ENCODE measurements at regions not wholly inside any gene's neighbourhood (a gene's known extent, or its start where the extent isn't known, plus 50 kb on each side); places are given as distances from the start of the nearest gene placed in this dataset.
"Not testable (repeated sequence)": the region's sequence is repeated elsewhere in the genome, so short reads cannot be mapped to it uniquely, and the experiment has no call there.

DNA sequence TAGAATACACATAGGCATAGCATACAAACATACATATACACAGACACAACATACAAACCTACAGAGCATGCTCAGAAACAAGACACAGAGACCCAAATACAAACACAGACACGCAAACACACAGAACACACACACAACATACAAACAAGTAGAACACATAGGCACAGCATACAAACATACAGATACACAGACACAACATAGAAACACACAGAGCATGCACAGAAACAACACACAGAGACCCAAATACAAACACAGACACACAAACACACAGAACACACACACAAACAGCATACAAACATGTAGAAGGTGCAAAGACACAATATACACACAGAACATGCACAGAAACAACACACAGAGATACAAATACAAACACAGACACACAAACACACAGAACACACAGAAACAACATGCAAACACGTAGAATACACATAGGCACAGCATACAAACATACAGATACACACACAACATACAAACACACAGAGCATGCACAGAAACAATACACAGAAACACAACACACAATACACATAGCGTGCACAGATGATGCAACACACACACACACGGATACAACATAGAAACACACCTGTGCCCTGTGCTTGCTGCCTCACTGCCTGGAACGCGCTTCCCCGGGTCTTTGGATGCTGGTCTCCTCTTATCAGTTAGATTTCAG, 469.0 kb upstream of the CDH4 start:
- H3K9me3 ChIP-seq (ENCODE audit: control insufficient read depth in 2 of 2, insufficient read depth in 1 of 2, low read length in 1 of 2): peaks cover 0 to 2% of the 10 kb centered on the region in 2 donors
- DNase-seq (ENCODE audit: low read depth in 6 of 9, low spot score in 9 of 9): no peak
- no peaks in the 10 kb centered on the region for H3K36me3 ChIP-seq (ENCODE audit: control insufficient read depth in 2 of 2, insufficient read depth in 2 of 2, low read length in 1 of 2)
- WGBS: 83% methylated on average over 7 of the region's 7 CpGs
- H3K4me3 ChIP-seq (ENCODE audit: low read length in 2 of 2): no peak overlapping the region
- no peak overlapping the region for H3K27ac ChIP-seq (ENCODE audit: low read depth in 1 of 2, low read length in 1 of 2)
- H3K4me1 ChIP-seq (ENCODE audit: control insufficient read depth in 2 of 2, insufficient read depth in 2 of 2, low read length in 2 of 2): no peaks in the 10 kb centered on the region
- H3K27me3 ChIP-seq (ENCODE audit: control insufficient read depth in 2 of 2, insufficient read depth in 1 of 2, low read length in 1 of 2): no peaks in the 10 kb centered on the region

DNA sequence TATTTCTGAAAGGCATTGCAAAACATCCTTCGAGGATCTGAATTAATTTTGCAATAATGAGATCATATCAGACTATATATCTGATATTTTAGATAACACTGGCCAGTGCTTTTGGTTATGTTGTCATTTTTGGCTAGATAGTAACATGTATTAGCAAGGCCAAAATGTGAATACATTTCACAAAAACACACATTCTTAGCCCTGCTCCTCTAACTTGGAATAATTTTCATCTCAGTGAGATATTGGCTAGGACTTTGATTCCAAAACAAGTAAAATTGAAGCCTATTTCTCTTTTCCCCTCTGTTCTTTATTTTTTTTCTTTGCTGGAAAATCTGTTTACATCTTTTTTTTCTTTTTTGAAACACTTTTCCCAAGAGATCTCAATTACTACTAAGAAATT, 466.8 kb upstream of the CDH4 start:
- Histone ChIP-seq H3K27me3 (ENCODE audit: control insufficient read depth in 2 of 2, insufficient read depth in 1 of 2, low read length in 1 of 2) (no peaks in the 10 kb centered on the region), H3K4me1 (ENCODE audit: control insufficient read depth in 2 of 2, insufficient read depth in 2 of 2, low read length in 2 of 2) (no peaks in the 10 kb centered on the region), H3K27ac (ENCODE audit: low read depth in 1 of 2, low read length in 1 of 2) (no peak overlapping the region), H3K9me3 (ENCODE audit: control insufficient read depth in 2 of 2, insufficient read depth in 1 of 2, low read length in 1 of 2) (no peaks in the 10 kb centered on the region), H3K36me3 (ENCODE audit: control insufficient read depth in 2 of 2, insufficient read depth in 2 of 2, low read length in 1 of 2) (no peaks in the 10 kb centered on the region), H3K4me3 (ENCODE audit: low read length in 2 of 2) (no peak overlapping the region)
- no peak for DNase-seq (ENCODE audit: low read depth in 6 of 9, low spot score in 9 of 9)
- 84% methylated on average over 1 of the region's 1 CpG for WGBS

DNA sequence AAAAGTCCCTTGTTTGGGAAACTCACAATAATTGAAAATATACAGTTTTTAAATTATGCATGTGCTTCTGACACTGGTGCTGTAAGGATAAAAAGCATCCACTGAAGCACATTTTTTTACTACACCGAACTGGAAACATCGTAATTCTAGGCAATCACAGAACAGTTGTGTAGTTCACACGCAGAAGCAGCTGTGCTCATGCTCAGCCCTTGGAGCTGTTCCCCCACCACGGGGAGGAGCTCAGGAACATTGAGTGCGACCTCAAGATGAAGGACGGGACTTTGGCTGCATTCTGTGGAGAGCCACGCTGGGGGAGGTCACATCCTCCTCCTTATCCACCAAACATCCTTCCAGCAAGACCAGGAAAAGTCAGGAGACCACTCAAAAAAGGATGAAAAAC, 466.3 kb upstream of the CDH4 start:
- Histone ChIP-seq H3K9me3 (ENCODE audit: control insufficient read depth in 2 of 2, insufficient read depth in 1 of 2, low read length in 1 of 2) (no peaks in the 10 kb centered on the region), H3K4me1 (ENCODE audit: control insufficient read depth in 2 of 2, insufficient read depth in 2 of 2, low read length in 2 of 2) (no peaks in the 10 kb centered on the region), H3K4me3 (ENCODE audit: low read length in 2 of 2) (no peak overlapping the region), H3K27me3 (ENCODE audit: control insufficient read depth in 2 of 2, insufficient read depth in 1 of 2, low read length in 1 of 2) (no peaks in the 10 kb centered on the region), H3K36me3 (ENCODE audit: control insufficient read depth in 2 of 2, insufficient read depth in 2 of 2, low read length in 1 of 2) (no peaks in the 10 kb centered on the region), H3K27ac (ENCODE audit: low read depth in 1 of 2, low read length in 1 of 2) (no peak overlapping the region)
- WGBS: 58% methylated on average over 7 of the region's 7 CpGs
- no peak for DNase-seq (ENCODE audit: low read depth in 6 of 9, low spot score in 9 of 9)

DNA sequence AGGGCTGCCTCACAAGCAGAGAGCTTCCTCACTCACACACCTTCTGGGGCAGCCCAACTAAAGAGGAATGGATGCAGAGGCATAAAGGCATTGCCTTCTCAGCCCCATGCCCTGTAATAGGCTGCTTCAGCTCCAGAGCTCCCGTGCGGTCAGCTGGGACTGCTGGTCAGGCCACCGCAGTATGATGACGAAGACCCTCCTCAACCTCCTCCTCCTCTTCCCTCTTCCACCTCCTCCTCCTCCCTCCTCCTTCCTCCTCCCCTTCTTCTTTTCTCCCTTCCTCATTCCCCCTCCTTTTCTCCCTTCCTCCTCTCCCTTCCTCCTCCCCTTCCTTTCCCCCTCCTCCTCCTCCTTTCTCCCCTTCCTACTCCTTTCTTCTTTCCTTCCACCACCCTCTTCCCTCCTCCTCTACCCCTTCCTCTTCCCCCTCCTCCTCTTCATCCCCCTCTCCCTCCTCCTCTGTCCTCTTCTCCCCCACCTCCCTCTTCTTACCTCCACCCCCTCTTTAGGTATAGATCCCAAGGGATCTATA, 465.3 kb upstream of the CDH4 start:
- no peak overlapping the region for H3K27ac ChIP-seq (ENCODE audit: low read depth in 1 of 2, low read length in 1 of 2)
- DNase-seq (ENCODE audit: low read depth in 6 of 9, low spot score in 9 of 9): no peak
- no peak overlapping the region for H3K4me3 ChIP-seq (ENCODE audit: low read length in 2 of 2)
- H3K4me1 ChIP-seq (ENCODE audit: control insufficient read depth in 2 of 2, insufficient read depth in 2 of 2, low read length in 2 of 2): no peaks in the 10 kb centered on the region
- H3K27me3 ChIP-seq (ENCODE audit: control insufficient read depth in 2 of 2, insufficient read depth in 1 of 2, low read length in 1 of 2): no peaks in the 10 kb centered on the region
- H3K9me3 ChIP-seq (ENCODE audit: control insufficient read depth in 2 of 2, insufficient read depth in 1 of 2, low read length in 1 of 2): no peaks in the 10 kb centered on the region
- no peaks in the 10 kb centered on the region for H3K36me3 ChIP-seq (ENCODE audit: control insufficient read depth in 2 of 2, insufficient read depth in 2 of 2, low read length in 1 of 2)
- WGBS: 65% methylated on average over 4 of the region's 4 CpGs

DNA sequence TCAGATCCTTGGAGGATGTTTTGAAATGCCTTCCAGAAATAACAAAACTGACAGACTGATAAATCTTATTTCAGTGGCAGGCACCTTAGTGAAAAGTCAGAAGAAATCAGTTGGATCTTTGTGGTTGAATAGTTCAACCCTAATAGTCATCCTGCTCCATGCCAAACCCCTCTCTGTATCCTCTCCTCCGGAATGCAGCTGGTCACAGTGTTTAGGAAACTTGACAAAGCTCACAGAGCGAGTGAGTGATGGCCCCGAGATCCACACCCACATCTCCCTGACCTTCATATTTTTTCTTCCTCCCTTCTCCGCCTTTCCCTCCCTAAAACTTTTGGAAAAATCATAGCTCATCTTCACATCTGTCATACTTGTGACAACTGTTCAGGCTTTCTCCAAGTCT, 464.8 kb upstream of the CDH4 start:
- H3K27me3 ChIP-seq (ENCODE audit: control insufficient read depth in 2 of 2, insufficient read depth in 1 of 2, low read length in 1 of 2): no peaks in the 10 kb centered on the region
- no peaks in the 10 kb centered on the region for H3K4me1 ChIP-seq (ENCODE audit: control insufficient read depth in 2 of 2, insufficient read depth in 2 of 2, low read length in 2 of 2)
- no peaks in the 10 kb centered on the region for H3K36me3 ChIP-seq (ENCODE audit: control insufficient read depth in 2 of 2, insufficient read depth in 2 of 2, low read length in 1 of 2)
- no peaks in the 10 kb centered on the region for H3K9me3 ChIP-seq (ENCODE audit: control insufficient read depth in 2 of 2, insufficient read depth in 1 of 2, low read length in 1 of 2)
- H3K4me3 ChIP-seq (ENCODE audit: low read length in 2 of 2): no peak overlapping the region
- 62% methylated on average over 4 of the region's 4 CpGs for WGBS
- no peak for DNase-seq (ENCODE audit: low read depth in 6 of 9, low spot score in 9 of 9)
- no peak overlapping the region for H3K27ac ChIP-seq (ENCODE audit: low read depth in 1 of 2, low read length in 1 of 2)

DNA sequence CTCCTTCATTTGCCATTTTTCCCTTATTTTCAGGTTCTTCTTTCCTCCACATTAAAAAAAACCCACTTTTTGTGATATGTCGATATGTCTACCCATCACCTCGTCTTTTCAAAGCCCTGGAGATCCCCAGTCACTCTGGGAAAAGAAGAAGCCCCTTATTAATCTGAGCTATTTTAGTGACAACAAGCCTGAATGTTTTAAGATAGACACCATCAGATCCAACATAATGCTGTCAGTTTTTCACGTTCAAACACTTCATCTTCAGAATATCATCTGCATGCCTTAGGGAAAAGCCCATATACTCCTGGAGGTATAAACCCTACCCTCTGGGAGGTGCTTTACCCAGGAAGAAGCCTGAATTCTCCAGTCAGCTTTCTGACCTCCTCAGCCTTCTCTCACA, 464.0 kb upstream of the CDH4 start:
- no peak overlapping the region for H3K27ac ChIP-seq (ENCODE audit: low read depth in 1 of 2, low read length in 1 of 2)

DNA sequence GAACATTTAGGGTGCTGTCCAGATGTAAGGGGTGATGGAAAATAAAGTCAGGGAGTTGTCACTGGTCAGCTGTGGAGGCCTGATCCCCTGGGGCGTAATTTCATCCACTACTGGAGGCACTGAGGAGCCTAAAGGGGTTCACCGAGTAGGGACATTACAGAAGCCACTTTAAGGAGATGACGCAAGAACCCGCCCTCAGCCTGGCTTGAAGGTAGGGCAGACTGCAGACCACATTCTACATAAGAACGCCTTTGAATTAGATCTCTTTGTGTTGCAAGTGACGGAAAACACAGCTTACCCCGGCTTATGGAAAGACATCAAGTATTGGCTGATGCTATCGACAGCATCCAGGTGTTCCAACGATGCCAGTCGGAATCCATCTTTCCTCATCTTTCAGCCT, 462.7 kb upstream of the CDH4 start:
- no peaks in the 10 kb centered on the region for H3K4me1 ChIP-seq (ENCODE audit: control insufficient read depth in 2 of 2, insufficient read depth in 2 of 2, low read length in 2 of 2)
- 95% methylated on average over 10 of the region's 10 CpGs for WGBS
- DNase-seq (ENCODE audit: low read depth in 6 of 9, low spot score in 9 of 9): no peak
- H3K9me3 ChIP-seq (ENCODE audit: control insufficient read depth in 2 of 2, insufficient read depth in 1 of 2, low read length in 1 of 2): no peaks in the 10 kb centered on the region
- no peak overlapping the region for H3K27ac ChIP-seq (ENCODE audit: low read depth in 1 of 2, low read length in 1 of 2)
- H3K4me3 ChIP-seq (ENCODE audit: low read length in 2 of 2): no peak overlapping the region
- no peaks in the 10 kb centered on the region for H3K27me3 ChIP-seq (ENCODE audit: control insufficient read depth in 2 of 2, insufficient read depth in 1 of 2, low read length in 1 of 2)
- no peaks in the 10 kb centered on the region for H3K36me3 ChIP-seq (ENCODE audit: control insufficient read depth in 2 of 2, insufficient read depth in 2 of 2, low read length in 1 of 2)

More for the DNA sequence above, 464.0 kb upstream of the CDH4 start:
- H3K27me3 ChIP-seq (ENCODE audit: control insufficient read depth in 2 of 2, insufficient read depth in 1 of 2, low read length in 1 of 2): no peaks in the 10 kb centered on the region
- 87% methylated on average over 3 of the region's 3 CpGs for WGBS
- no peaks in the 10 kb centered on the region for H3K9me3 ChIP-seq (ENCODE audit: control insufficient read depth in 2 of 2, insufficient read depth in 1 of 2, low read length in 1 of 2)
- DNase-seq (ENCODE audit: low read depth in 6 of 9, low spot score in 9 of 9): no peak
- H3K4me1 ChIP-seq (ENCODE audit: control insufficient read depth in 2 of 2, insufficient read depth in 2 of 2, low read length in 2 of 2): no peaks in the 10 kb centered on the region
- H3K36me3 ChIP-seq (ENCODE audit: control insufficient read depth in 2 of 2, insufficient read depth in 2 of 2, low read length in 1 of 2): no peaks in the 10 kb centered on the region
- H3K4me3 ChIP-seq (ENCODE audit: low read length in 2 of 2): no peak overlapping the region

DNA sequence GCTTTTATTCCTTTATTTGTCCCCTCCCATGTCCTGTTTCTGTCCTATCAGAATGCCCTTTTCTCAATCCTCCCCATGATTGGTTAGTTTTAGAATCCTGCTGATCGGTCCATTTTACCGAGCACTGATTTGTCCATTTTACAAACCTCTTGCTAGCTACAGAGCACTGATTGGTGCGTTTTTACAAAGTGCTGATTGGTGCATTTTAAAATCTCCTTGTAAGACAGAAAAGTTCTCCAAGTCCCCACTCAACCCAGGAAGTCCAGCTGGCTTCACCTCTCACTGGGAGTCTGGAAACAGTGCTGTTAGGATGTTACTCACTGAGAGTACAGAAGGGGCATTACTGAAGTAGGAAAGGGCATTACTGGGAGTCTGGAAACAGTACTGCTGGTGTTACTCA, 461.7 kb upstream of the CDH4 start:
- not testable (repeated sequence) for H3K9me3 ChIP-seq (ENCODE audit: control insufficient read depth in 2 of 2, insufficient read depth in 1 of 2, low read length in 1 of 2); H3K4me3 ChIP-seq (ENCODE audit: low read length in 2 of 2); H3K27me3 ChIP-seq (ENCODE audit: control insufficient read depth in 2 of 2, insufficient read depth in 1 of 2, low read length in 1 of 2); H3K27ac ChIP-seq (ENCODE audit: low read depth in 1 of 2, low read length in 1 of 2); H3K36me3 ChIP-seq (ENCODE audit: control insufficient read depth in 2 of 2, insufficient read depth in 2 of 2, low read length in 1 of 2); H3K4me1 ChIP-seq (ENCODE audit: control insufficient read depth in 2 of 2, insufficient read depth in 2 of 2, low read length in 2 of 2); DNase-seq (ENCODE audit: low read depth in 6 of 9, low spot score in 9 of 9)
- WGBS: 95% methylated on average over 3 of the region's 3 CpGs

DNA sequence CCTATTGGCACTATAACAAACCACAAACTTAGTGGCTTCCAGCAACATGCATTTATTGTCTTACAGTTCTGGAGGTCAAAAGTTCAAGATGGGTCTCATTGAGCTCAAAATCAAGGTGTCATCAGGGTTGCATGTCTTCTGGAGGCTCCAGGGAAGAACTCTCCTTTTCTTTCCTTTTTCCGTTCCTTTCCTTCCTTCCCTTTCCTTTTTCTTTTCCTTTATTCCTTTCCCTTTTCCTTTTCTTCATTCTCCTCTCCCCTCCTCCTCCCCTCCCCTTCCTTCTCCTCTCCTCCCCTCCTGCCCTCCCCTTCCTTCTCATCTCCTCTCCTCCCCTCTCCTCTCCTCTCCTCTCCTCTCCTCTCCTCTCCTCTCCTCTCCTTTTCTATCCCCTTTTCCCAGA, 460.2 kb upstream of the CDH4 start:
- 93% methylated on average over 1 of the region's 1 CpG for WGBS
- no peaks in the 10 kb centered on the region for H3K9me3 ChIP-seq (ENCODE audit: control insufficient read depth in 2 of 2, insufficient read depth in 1 of 2, low read length in 1 of 2)
- no peaks in the 10 kb centered on the region for H3K4me1 ChIP-seq (ENCODE audit: control insufficient read depth in 2 of 2, insufficient read depth in 2 of 2, low read length in 2 of 2)
- no peak for DNase-seq (ENCODE audit: low read depth in 6 of 9, low spot score in 9 of 9)
- no peaks in the 10 kb centered on the region for H3K36me3 ChIP-seq (ENCODE audit: control insufficient read depth in 2 of 2, insufficient read depth in 2 of 2, low read length in 1 of 2)
- H3K4me3 ChIP-seq (ENCODE audit: low read length in 2 of 2): no peak overlapping the region
- no peak overlapping the region for H3K27ac ChIP-seq (ENCODE audit: low read depth in 1 of 2, low read length in 1 of 2)
- H3K27me3 ChIP-seq (ENCODE audit: control insufficient read depth in 2 of 2, insufficient read depth in 1 of 2, low read length in 1 of 2): no peaks in the 10 kb centered on the region

Measured in thymus (tissue), 11 donors.